ENCODE measurements at regions not wholly inside any gene's neighbourhood (a gene's known extent, or its start where the extent isn't known, plus 50 kb on each side); places are given as distances from the start of the nearest gene placed in this dataset.

GRCh38 chr7:70846208-70846607 lies 285.7 kb upstream of the GALNT17 start:
- no peak for TF ChIP-seq CTCF (IDR thresholded peaks at IDR 0.05; ENCODE audit: unreplicated experiment)
- H3K27ac Mint-ChIP-seq, result no peak overlapping the region
- no peaks in the 10 kb centered on the region for H3K4me1 Mint-ChIP-seq (ENCODE audit: low read depth)
- DNase-seq (ENCODE audit: low spot score, unreplicated experiment), result no peak
- peaks cover 20% of the 10 kb centered on the region for H3K9me3 Mint-ChIP-seq (ENCODE audit: low read depth)
- H3K27me3 Mint-ChIP-seq, result peaks cover 3% of the 10 kb centered on the region
- no peak overlapping the region for H3K4me3 Mint-ChIP-seq (ENCODE audit: low read depth)
- H3K36me3 Mint-ChIP-seq (ENCODE audit: insufficient read depth), result peaks cover 3% of the 10 kb centered on the region

DNA sequence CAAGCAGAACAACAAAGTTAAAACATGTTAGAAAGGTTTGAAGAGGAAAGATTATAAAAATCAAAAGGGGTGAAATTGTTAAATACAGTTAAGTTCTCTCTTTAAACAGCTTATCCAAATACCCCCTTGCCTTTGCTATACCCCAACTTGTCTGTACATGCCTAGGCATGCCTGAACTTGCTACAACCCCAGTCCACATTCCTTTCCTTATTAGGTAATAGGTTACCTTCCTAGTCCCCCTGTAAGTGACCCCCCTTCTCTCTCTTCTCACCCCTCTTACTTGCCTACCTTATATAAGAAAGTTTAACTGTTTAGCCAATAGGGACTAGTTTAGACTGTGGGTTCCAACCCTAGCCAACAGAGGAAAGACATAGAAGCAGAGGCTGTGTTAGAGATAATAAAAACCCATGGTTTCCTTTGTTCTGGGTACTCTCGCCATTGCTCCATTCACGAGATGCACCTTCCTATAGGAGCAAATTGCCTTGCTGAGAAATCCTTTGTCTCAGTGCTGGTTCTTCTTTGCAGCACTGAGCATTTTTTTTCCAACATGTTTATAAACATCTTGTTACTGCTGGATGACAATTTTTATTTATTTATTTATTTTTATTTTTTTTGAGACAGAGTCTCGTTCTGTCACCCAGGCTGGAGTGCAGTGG lies 282.2 kb upstream of the GALNT17 start:
- Mint-ChIP-seq H3K27me3 (peaks cover 14% of the 10 kb centered on the region), H3K9me3 (ENCODE audit: low read depth) (peaks cover 10% of the 10 kb centered on the region), H3K4me3 (ENCODE audit: low read depth) (no peak overlapping the region), H3K27ac (no peak overlapping the region), H3K4me1 (ENCODE audit: low read depth) (no peaks in the 10 kb centered on the region), H3K36me3 (ENCODE audit: insufficient read depth) (peaks cover 1% of the 10 kb centered on the region)
- no peak for TF ChIP-seq CTCF (IDR thresholded peaks at IDR 0.05; ENCODE audit: unreplicated experiment)
- no peak for DNase-seq (ENCODE audit: low spot score, unreplicated experiment)

DNA sequence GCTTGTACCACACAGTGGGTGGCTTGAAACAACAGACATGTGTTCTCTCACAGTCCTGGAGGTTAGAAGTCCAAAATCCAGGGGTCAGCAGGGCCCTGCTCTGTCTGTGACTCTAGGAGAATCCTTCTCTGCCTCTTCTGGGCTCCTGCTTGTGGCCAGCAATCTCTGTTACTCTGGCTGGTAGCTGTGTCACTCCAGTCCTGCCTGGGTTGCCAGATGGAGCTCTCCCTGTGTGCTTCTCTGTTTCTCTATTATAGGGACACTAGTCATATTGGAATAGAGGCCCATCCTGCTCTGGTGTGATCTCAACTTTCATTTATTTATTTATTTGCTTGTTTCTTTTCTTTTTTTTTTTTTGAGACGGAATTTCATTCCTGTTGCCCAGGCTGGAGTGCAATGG lies 276.6 kb upstream of the GALNT17 start:
- Mint-ChIP-seq H3K4me1 (ENCODE audit: low read depth) (no peaks in the 10 kb centered on the region), H3K27me3 (peaks cover 14% of the 10 kb centered on the region), H3K36me3 (ENCODE audit: insufficient read depth) (no peaks in the 10 kb centered on the region), H3K4me3 (ENCODE audit: low read depth) (no peak overlapping the region), H3K27ac (no peak overlapping the region), H3K9me3 (ENCODE audit: low read depth) (peaks cover 4% of the 10 kb centered on the region)
- no peak for DNase-seq (ENCODE audit: low spot score, unreplicated experiment)
- no peak for TF ChIP-seq CTCF (IDR thresholded peaks at IDR 0.05; ENCODE audit: unreplicated experiment)

- peak; percentile 100 for TF ChIP-seq CTCF (IDR thresholded peaks at IDR 0.05; ENCODE audit: unreplicated experiment)
- Mint-ChIP-seq H3K9me3 (ENCODE audit: low read depth) (peaks cover 7% of the 10 kb centered on the region), H3K36me3 (ENCODE audit: insufficient read depth) (no peaks in the 10 kb centered on the region), H3K4me1 (ENCODE audit: low read depth) (no peaks in the 10 kb centered on the region), H3K27ac (no peak overlapping the region), H3K27me3 (peaks cover 14% of the 10 kb centered on the region), H3K4me3 (ENCODE audit: low read depth) (no peak overlapping the region)
- DNase-seq (ENCODE audit: low spot score, unreplicated experiment), result peak; percentile 89
These were observed 274.9 kb upstream of the GALNT17 start for GRCh38 chr7:70856901-70857630.

DNA sequence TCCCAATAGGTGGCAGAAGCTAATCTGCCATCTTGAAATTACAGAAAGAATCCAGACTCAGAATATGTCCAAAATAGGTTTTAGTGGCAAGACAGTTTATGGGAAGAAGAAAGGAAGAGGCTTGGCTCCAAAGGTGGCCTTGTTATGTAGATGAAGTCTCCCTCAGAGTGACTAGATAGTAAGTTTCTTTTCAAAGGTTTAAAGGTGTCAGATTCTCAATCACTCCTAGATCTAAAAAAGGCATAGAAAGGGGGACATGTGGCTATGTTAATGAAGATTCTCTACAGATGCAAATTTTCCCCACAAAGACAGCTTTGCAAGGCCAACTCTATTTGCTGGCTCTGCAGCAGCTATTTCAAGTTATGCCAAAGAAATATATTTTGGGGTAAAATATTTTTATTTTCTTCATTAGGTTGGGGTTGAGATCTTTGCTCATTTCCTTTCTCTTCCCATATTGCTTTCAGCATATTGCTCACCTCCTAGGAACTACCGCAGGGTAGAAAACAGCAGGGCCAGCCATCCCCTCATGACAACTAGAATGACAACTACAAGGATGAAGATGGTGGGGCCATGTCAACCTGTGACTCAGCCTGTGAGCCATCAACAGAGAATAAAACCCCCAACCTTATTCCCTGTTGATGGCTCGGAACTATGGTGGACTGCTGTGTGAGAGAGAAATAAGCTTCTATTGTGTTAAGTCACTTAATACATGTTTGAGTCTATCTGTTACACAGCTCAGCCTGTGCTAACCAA lies 274.0 kb upstream of the GALNT17 start:
- H3K27me3 Mint-ChIP-seq, result peaks cover 10% of the 10 kb centered on the region
- DNase-seq (ENCODE audit: low spot score, unreplicated experiment), result no peak
- no peaks in the 10 kb centered on the region for H3K36me3 Mint-ChIP-seq (ENCODE audit: insufficient read depth)

More for the DNA sequence above, 274.0 kb upstream of the GALNT17 start:
- no peak overlapping the region for H3K4me3 Mint-ChIP-seq (ENCODE audit: low read depth)
- peaks cover 7% of the 10 kb centered on the region for H3K9me3 Mint-ChIP-seq (ENCODE audit: low read depth)
- no peaks in the 10 kb centered on the region for H3K4me1 Mint-ChIP-seq (ENCODE audit: low read depth)
- H3K27ac Mint-ChIP-seq, result no peak overlapping the region
- TF ChIP-seq CTCF (IDR thresholded peaks at IDR 0.05; ENCODE audit: unreplicated experiment), result no peak
